Activated CD8-positive, alpha-beta T cell treated with anti-CD3 and anti-CD28 coated beads for 36 hours (primary cell): ENCODE measurements at regions not wholly inside any gene's neighbourhood (a gene's known extent, or its start where the extent isn't known, plus 50 kb on each side); places are given as distances from the start of the nearest gene placed in this dataset.
"Not testable (repeated sequence)": the region's sequence is repeated elsewhere in the genome, so short reads cannot be mapped to it uniquely, and the experiment has no call there.

Experiments
- ATAC-seq: fragments of 200-7000 bp; cut with Tn5 transposase; one replicate; pipeline ENCODE4 v1.10.0; 2021; ENCODE audit warnings: mild to moderate bottlenecking, moderate library complexity
- CTCF ChIA-PET: fragments of 350-600 bp; sonication (Branson Sonifier 250); formaldehyde crosslinking; loops from one replicate; lab custom pipeline; 2021; ENCODE audit warnings: antibody characterized with exemption; lab: Charles Lee
- POLR2A ChIA-PET: fragments of 350-600 bp; sonication (Branson Sonifier 250); formaldehyde crosslinking; loops from one replicate; lab custom pipeline; 2021; ENCODE audit warnings: antibody characterized with exemption; lab: Charles Lee
- DNase-seq: peaks from one replicate; pipeline ENCODE4 v3.0.0-alpha.2; 2020
- H3K27ac Mint-ChIP-seq: one replicate; pipeline ENCODE4 v1.8.0; 2021; ENCODE audit warnings: mild to moderate bottlenecking, mixed read lengths
- H3K27me3 Mint-ChIP-seq: one replicate; pipeline ENCODE4 v1.8.0; 2021; ENCODE audit warnings: mixed read lengths
- H3K36me3 Mint-ChIP-seq: one replicate; pipeline ENCODE4 v1.8.0; 2021; ENCODE audit warnings: low read depth, mixed read lengths
- H3K4me1 Mint-ChIP-seq: one replicate; pipeline ENCODE4 v1.8.0; 2021; ENCODE audit warnings: low read depth, mixed read lengths
- H3K4me3 Mint-ChIP-seq: one replicate; pipeline ENCODE4 v1.8.0; 2021; ENCODE audit warnings: mild to moderate bottlenecking, moderate library complexity, mixed read lengths
- H3K9me3 Mint-ChIP-seq: one replicate; pipeline ENCODE4 v1.8.0; 2021; ENCODE audit warnings: mixed read lengths
- intact Hi-C: fragments of 100-400 bp; cut with micrococcal nuclease; formaldehyde crosslinking; loops from one replicate; pipeline ENCODE4 v1.10.0; 2022
- TF ChIP-seq, protein P1 (sequence below): fragments of 200-600 bp; IDR thresholded peaks from one replicate; pipeline ENCODE4 v1.8.0; 2022; ENCODE audit warnings: antibody characterized with exemption, mild to moderate bottlenecking

DNA sequence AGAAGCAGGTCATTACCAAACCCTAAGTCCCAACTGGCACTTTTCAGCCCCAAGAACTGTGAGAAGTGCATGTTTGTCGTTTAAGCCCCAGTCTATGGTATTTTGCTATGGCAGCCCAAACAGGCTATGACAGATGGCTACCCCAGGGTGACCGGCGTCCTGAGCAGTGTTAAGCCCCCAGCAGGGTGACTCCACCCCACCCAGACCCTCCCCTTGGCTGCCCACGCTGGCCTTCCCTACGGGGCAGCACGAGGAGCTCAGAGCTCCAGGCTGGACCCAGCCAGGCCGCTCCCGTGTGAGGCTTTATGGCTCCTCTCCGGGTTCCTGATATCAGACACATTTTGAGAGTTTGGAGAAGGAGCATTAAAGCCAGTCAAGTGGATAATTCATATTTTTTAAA, 684.0 kb downstream of the PTPRU start:
- POLR2A ChIA-PET, result no interaction called here

DNA sequence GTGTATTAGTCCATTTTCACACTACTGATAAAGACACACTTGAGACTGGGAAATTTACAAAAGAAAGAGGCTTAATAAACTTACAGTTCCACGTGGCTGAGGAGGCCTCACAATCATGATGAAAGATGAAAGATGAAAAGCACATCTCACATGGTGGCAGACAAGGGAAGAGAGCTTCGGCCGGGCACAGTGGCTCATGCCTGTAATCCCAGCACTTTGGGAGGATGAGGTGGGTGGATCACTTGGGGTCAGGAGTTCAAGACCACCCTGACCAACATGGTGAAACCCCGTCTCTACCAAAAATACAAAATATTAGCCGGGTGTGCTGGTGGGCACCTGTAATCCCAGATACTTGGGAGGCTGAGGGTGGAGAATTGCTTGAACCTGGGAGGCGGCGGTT, 682.7 kb downstream of the PTPRU start:
- intact Hi-C loops, result loop anchor here (10.0 kb wide), 1 partner anchor 166 kb away; no protein-coding TSS in a partner anchor
- H3K36me3 Mint-ChIP-seq, H3K27ac Mint-ChIP-seq, ATAC-seq, POLR2A ChIA-PET, CTCF ChIA-PET, H3K4me3 Mint-ChIP-seq, H3K4me1 Mint-ChIP-seq, H3K9me3 Mint-ChIP-seq, DNase-seq: not testable (repeated sequence)
- peaks cover 12% of the 10 kb centered on the region for H3K27me3 Mint-ChIP-seq

More for the DNA sequence above, 684.0 kb downstream of the PTPRU start:
- H3K27me3 Mint-ChIP-seq, result peaks cover 9% of the 10 kb centered on the region
- DNase-seq, result no peak
- CTCF ChIA-PET, result no interaction called here
- no peak overlapping the region for H3K4me3 Mint-ChIP-seq
- ATAC-seq, result no peak
- H3K36me3 Mint-ChIP-seq, result no peaks in the 10 kb centered on the region
- H3K9me3 Mint-ChIP-seq, result no peaks in the 10 kb centered on the region
- TF ChIP-seq, protein P1, sequence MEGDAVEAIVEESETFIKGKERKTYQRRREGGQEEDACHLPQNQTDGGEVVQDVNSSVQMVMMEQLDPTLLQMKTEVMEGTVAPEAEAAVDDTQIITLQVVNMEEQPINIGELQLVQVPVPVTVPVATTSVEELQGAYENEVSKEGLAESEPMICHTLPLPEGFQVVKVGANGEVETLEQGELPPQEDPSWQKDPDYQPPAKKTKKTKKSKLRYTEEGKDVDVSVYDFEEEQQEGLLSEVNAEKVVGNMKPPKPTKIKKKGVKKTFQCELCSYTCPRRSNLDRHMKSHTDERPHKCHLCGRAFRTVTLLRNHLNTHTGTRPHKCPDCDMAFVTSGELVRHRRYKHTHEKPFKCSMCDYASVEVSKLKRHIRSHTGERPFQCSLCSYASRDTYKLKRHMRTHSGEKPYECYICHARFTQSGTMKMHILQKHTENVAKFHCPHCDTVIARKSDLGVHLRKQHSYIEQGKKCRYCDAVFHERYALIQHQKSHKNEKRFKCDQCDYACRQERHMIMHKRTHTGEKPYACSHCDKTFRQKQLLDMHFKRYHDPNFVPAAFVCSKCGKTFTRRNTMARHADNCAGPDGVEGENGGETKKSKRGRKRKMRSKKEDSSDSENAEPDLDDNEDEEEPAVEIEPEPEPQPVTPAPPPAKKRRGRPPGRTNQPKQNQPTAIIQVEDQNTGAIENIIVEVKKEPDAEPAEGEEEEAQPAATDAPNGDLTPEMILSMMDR, result no peak
- intact Hi-C loops, result no loop called here
- H3K4me1 Mint-ChIP-seq, result no peaks in the 10 kb centered on the region
- no peak overlapping the region for H3K27ac Mint-ChIP-seq

DNA sequence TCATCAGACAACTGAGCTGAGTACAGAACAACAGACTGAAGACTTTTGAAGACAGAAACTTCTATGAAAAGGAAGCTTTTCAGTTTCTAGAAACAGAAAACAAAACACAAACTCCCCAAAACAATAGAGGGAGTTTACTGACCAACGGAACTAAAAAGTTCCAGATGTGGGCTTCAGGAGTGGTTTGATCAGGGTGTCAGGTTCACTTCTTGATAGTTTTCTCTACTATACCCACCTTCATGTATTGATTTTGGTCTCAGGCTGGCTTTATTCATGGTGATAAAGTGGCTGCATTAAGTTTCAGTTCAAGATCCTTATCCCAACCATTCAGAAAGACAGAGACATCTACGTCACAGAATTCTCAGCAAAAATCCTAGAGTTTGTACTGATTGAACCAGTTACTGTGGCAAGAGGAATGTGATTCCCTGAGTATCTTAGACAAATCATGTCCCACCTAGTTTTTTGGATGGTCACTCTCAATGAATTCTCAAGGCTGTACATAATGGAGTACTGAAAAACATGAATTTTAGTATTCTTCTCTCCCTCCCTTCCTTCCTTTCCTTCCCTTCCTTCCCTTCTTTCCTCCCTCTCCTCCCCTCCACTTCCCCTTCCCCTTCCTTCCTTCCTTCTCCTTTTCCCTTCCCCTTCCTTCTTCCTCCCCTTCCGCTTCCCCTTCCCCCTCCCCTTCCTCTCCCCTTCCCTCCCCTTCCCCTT, 680.5 kb downstream of the PTPRU start:
- Mint-ChIP-seq H3K4me1 (no peaks in the 10 kb centered on the region), H3K36me3 (no peaks in the 10 kb centered on the region), H3K9me3 (no peaks in the 10 kb centered on the region), H3K4me3 (no peak overlapping the region), H3K27ac (no peak overlapping the region), H3K27me3 (peaks cover 12% of the 10 kb centered on the region)
- ATAC-seq, result no peak
- POLR2A ChIA-PET, result no interaction called here
- intact Hi-C loops, result loop anchor here (10.0 kb wide), 1 partner anchor 168 kb away; no protein-coding TSS in a partner anchor
- TF ChIP-seq, protein P1, result no peak
- DNase-seq, result no peak
- CTCF ChIA-PET, result no interaction called here

DNA sequence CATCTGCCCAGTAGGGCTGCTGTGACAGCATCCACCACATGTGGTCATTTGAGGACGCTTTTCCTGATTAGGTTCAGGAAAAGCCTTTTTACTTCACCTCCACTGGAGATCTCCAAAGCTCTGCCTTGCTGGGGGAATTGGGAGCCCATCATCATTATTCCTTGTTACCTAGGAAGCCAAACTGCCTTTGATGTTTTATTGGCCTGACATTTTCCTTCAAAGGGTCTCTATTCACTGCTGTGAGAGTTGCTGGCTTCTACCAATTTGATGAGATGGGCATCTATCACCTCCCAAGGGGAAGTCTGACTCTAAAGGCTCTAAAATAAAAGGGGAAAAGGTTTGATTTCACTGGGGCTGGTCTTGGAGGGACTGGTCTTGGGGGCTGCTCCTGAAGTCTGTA, 678.6 kb downstream of the PTPRU start:
- CTCF ChIA-PET, result no interaction called here
- POLR2A ChIA-PET, result no interaction called here
- DNase-seq (no peak), ATAC-seq (no peak)
- no peaks in the 10 kb centered on the region for H3K4me1 Mint-ChIP-seq
- H3K4me3 Mint-ChIP-seq, result no peak overlapping the region
- no peaks in the 10 kb centered on the region for H3K36me3 Mint-ChIP-seq
- H3K27me3 Mint-ChIP-seq, result peaks cover 17% of the 10 kb centered on the region
- TF ChIP-seq, protein P1, result no peak
- H3K27ac Mint-ChIP-seq, result no peak overlapping the region
- intact Hi-C loops, result loop anchor here (10.0 kb wide), 1 partner anchor 170 kb away; no protein-coding TSS in a partner anchor
- H3K9me3 Mint-ChIP-seq, result no peaks in the 10 kb centered on the region

DNA sequence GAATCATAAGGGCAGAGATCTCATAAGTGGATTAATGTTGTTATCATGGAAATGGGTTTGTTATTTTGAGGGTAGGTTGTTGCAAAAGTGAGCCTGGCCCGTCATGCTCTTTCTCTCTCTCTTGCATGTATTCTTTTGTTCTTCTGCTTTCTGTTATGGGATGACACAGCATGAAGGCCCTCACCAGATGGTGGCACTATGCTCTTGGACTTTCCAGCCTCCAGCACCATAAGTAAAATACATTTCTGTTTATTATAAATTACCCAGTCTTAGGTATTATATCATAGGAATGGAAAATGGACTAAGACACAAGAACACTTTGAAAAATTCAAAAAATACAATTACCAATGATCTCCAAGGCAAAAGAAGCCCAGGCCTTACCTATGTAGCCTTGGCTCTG, 676.1 kb downstream of the PTPRU start:
- POLR2A ChIA-PET, result interaction anchor here (0.7 kb wide), 1 partner anchor 24 kb away, joined by 3 read pairs; no protein-coding TSS in a partner anchor
- H3K4me1 Mint-ChIP-seq, result no peaks in the 10 kb centered on the region
- H3K9me3 Mint-ChIP-seq, result no peaks in the 10 kb centered on the region
- intact Hi-C loops, result loop anchor here (10.0 kb wide), 1 partner anchor 172 kb away; no protein-coding TSS in a partner anchor
- TF ChIP-seq, protein P1, result no peak
- no peaks in the 10 kb centered on the region for H3K36me3 Mint-ChIP-seq
- no peak overlapping the region for H3K27ac Mint-ChIP-seq
- no peak overlapping the region for H3K4me3 Mint-ChIP-seq
- ATAC-seq, result no peak
- CTCF ChIA-PET, result no interaction called here
- DNase-seq, result peak; percentile 23
- H3K27me3 Mint-ChIP-seq, result peaks cover 17% of the 10 kb centered on the region
